A172 (cell line): ENCODE measurements at regions not wholly inside any gene's neighbourhood (a gene's known extent, or its start where the extent isn't known, plus 50 kb on each side); places are given as distances from the start of the nearest gene placed in this dataset.
"Not testable (repeated sequence)": the region's sequence is repeated elsewhere in the genome, so short reads cannot be mapped to it uniquely, and the experiment has no call there.

Experiments used
- DNase-seq: peaks from one replicate; pipeline ENCODE4 v3.0.0-alpha.2; 2015; ENCODE audit warnings: low spot score

- no peak for DNase-seq
Observed at GRCh38 chr14:51444353-51445000, 204.4 kb downstream of the TMX1 start.

- no peak for DNase-seq
Observed at GRCh38 chr14:51445001-51445390, 204.9 kb downstream of the TMX1 start.

- no peak for DNase-seq
Observed at GRCh38 chr14:51446771-51447170, 204.9 kb upstream of the FRMD6 start.

GRCh38 chr14:51447411-51447810 is 204.3 kb upstream of the FRMD6 start:
- no peak for DNase-seq

GRCh38 chr14:51448831-51449670 is 202.7 kb upstream of the FRMD6 start:
- DNase-seq: no peak

GRCh38 chr14:51449681-51450080 is 202.0 kb upstream of the FRMD6 start:
- no peak for DNase-seq

- DNase-seq: no peak
Observed at GRCh38 chr14:51451561-51451960, 200.1 kb upstream of the FRMD6 start.

GRCh38 chr14:51453869-51454268 is 197.8 kb upstream of the FRMD6 start:
- peak; percentile 35 for DNase-seq

- DNase-seq: no peak
Observed at GRCh38 chr14:51454351-51454750, 197.4 kb upstream of the FRMD6 start.

GRCh38 chr14:51455041-51455835 is 196.5 kb upstream of the FRMD6 start:
- DNase-seq: no peak

GRCh38 chr14:51457843-51458562 is 193.7 kb upstream of the FRMD6 start:
- no peak for DNase-seq

GRCh38 chr14:51458563-51458955 is 193.2 kb upstream of the FRMD6 start:
- DNase-seq: peak; percentile 62

GRCh38 chr14:51460011-51460410 is 191.7 kb upstream of the FRMD6 start:
- no peak for DNase-seq

- no peak for DNase-seq
Observed at GRCh38 chr14:51462182-51462581, 189.5 kb upstream of the FRMD6 start.

GRCh38 chr14:51462706-51463105 is 189.0 kb upstream of the FRMD6 start:
- no peak for DNase-seq

- no peak for DNase-seq
Observed at GRCh38 chr14:51463461-51463860, 188.2 kb upstream of the FRMD6 start.

GRCh38 chr14:51464411-51464810 is 187.3 kb upstream of the FRMD6 start:
- no peak for DNase-seq

GRCh38 chr14:51465486-51465885 is 186.2 kb upstream of the FRMD6 start:
- DNase-seq: no peak

- DNase-seq: not testable (repeated sequence)
Observed at GRCh38 chr14:51467392-51467791, 184.3 kb upstream of the FRMD6 start.

GRCh38 chr14:51468523-51468922 is 183.2 kb upstream of the FRMD6 start:
- no peak for DNase-seq

- no peak for DNase-seq
Observed at GRCh38 chr14:51472881-51473280, 178.8 kb upstream of the FRMD6 start.

- no peak for DNase-seq
Observed at GRCh38 chr14:51473351-51473750, 178.4 kb upstream of the FRMD6 start.
